Aorta (tissue), 5 donors: ENCODE measurements at regions not wholly inside any gene's neighbourhood (a gene's known extent, or its start where the extent isn't known, plus 50 kb on each side); places are given as distances from the start of the nearest gene placed in this dataset.
"Not testable (repeated sequence)": the region's sequence is repeated elsewhere in the genome, so short reads cannot be mapped to it uniquely, and the experiment has no call there.

ENCODE experiments used
- ATAC-seq: fragments of 200-7000 bp; cut with Tn5 transposase; one replicate; pipeline ENCODE4 v1.9.1; 2022; ENCODE audit warnings: moderate library complexity; ENCODE audit not compliant: low FRiP score
- DNase-seq, 2 donors: peaks; one replicate each; pipeline ENCODE4 v3.0.0-alpha.2; 2020
- H3K27ac ChIP-seq, 2 donors: one replicate each; pipeline ENCODE4 v1.5.1; 2013; ENCODE audit warnings: low read length in 2 of 2, mild to moderate bottlenecking in 2 of 2, moderate library complexity in 2 of 2, control low read depth in 1 of 2, inconsistent platforms in 1 of 2, low read depth in 1 of 2
- H3K27me3 ChIP-seq, 2 donors: one replicate each; pipeline ENCODE4 v1.6.1; 2013; ENCODE audit warnings: control low read depth in 1 of 2, low read length in 1 of 2, mild to moderate bottlenecking in 1 of 2, moderate library complexity in 1 of 2; ENCODE audit not compliant: insufficient read depth in 2 of 2, control insufficient read depth in 1 of 2
- H3K36me3 ChIP-seq, 2 donors: one replicate each; pipeline ENCODE4 v1.6.1; 2013; ENCODE audit warnings: control low read depth in 1 of 2, low read length in 1 of 2, mild to moderate bottlenecking in 1 of 2; ENCODE audit not compliant: insufficient read depth in 2 of 2, control insufficient read depth in 1 of 2
- H3K4me1 ChIP-seq, 2 donors: one replicate each; pipeline ENCODE4 v1.6.1; 2013; ENCODE audit warnings: low read length in 2 of 2, control low read depth in 1 of 2, mild to moderate bottlenecking in 1 of 2, moderate library complexity in 1 of 2; ENCODE audit not compliant: insufficient read depth in 2 of 2, control insufficient read depth in 1 of 2
- H3K4me3 ChIP-seq, 2 donors: one replicate each; pipeline ENCODE4 v1.5.1; 2013; ENCODE audit warnings: low read length in 2 of 2, control low read depth in 1 of 2, mild to moderate bottlenecking in 1 of 2
- H3K9me3 ChIP-seq: one replicate; pipeline ENCODE4 v1.6.1; 2013; ENCODE audit warnings: mild to moderate bottlenecking, low read length; ENCODE audit not compliant: control insufficient read depth
- WGBS, 2 donors: extraction: QIAGEN DNeasy Blood & Tissue Kit; methylation state at CpG; one replicate each; pipeline ENCODE4 v1.1.7; 2013; 5-methylcytosine and 5-hydroxymethylcytosine counted together
- intact Hi-C, 2 donors: fragments of 100-400 bp; cut with DNase I; formaldehyde crosslinking; loops; one replicate each; pipeline versions ENCODE4 v1.14.2 to v1.15.0; 2022
- donor health status: healthy with polysubstance abuse.
- donor health status: Bipolar disorder and iron deficiency.
- donor health status: DM: no; HTN: no; CAD: no.
- donor health status: DM: no; HTN: no; CAD: no.
- donor health status: DM: yes; HTN: yes; CAD: no.

DNA sequence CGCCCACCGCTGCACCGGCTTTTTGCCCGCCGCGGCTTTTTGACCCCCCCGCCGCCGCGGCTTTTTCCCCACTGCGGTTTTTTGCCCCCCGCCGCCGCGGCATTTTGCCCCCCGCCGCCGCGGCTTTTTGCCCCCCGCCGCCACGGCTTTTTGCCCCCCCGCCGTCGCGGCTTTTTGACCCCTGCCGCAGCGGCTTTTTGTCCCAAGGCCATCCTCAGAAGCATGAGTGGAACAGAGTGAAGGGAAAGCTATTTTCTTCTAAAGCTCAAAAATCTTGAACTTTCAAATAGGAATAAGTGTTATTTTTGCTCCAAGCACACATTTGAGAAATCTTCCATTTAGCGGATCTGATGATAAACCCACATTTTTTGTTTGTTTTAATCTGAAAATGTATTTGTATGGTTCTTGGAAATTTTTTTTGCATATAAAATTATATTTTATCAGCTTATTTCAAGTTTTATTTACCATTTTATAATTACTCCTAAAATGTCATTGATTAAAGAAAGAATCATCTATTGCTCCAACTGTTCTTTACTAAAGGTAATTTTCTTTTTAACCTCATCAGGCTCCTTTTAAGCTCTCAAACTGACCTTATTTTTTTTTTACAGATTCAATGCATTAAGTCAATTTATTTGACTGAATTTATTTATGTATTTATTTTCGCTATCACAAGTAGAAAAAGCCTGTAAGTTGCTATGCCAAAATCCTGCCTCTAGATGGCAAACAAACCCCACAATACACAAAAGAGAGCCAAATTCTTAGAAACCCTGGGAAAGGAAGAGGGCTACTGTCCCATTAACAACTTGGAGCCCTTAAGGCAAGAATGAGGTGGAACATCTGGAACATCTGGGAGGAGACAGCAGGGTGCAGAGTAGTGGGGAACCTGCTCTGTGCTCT is 460.3 kb downstream of the ZNF33B start:
- H3K36me3 ChIP-seq, H3K27ac ChIP-seq, H3K27me3 ChIP-seq, H3K9me3 ChIP-seq, H3K4me3 ChIP-seq, intact Hi-C loops, DNase-seq, ATAC-seq, H3K4me1 ChIP-seq: not testable (repeated sequence)
- WGBS, 2 donors: 10 to 13% methylated on average over 16 to 30 of the region's 30 CpGs

DNA sequence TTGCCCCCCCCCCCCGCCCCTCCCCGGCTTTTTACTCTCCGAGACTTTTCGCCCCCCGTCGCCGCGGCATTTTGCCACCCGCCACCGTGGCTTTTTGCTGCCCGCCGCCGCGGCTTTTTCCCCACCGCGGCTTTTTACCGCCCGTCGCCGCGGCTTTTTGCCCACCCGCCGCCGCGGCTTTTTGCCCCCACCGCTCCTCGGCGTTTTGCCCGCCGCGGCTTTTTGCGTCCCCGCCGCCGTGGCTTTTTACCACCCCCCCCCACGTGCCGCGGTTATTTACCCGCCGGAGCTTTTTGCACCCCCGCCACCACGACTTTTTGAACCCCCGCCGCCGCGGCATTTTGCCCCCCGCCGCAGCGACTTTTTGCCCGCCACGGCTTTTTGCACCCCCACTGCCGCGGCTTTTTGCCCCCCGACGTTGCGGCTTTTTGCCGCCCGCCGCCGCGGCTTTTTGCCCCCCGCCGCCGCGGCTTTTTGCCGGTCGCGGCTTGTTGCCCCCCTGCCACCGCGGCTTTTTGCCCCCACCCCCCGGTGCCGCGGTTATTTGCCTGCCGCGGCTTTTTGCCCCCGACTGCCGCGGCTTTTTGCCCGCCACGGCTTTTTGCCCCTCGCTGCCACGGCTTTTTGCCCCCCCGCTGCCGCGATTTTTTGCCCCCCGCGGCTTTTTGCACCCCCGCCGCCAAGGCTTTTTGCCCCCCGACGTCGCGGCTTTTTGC is 461.1 kb downstream of the ZNF33B start:
- WGBS, 2 donors: 6 to 9% methylated on average over 55 to 93 of the region's 93 CpGs
- no peak for ATAC-seq
- Histone ChIP-seq H3K9me3 (peaks cover 2% of the 10 kb centered on the region), H3K4me1 (no peaks in the 10 kb centered on the region), H3K27ac (no peak overlapping the region), H3K27me3 (peaks cover 0 to 2% of the 10 kb centered on the region in 2 donors), H3K36me3 (no peaks in the 10 kb centered on the region), H3K4me3 (peak overlapping the region in 1 of 2 donors; percentile 31)
- intact Hi-C loops: no loop called here
- DNase-seq: no peak

GRCh38 chr10:42150428-42151061 is 487.8 kb downstream of the ZNF33B start:
- WGBS, 2 donors: 33 to 57% methylated on average over 57 to 59 of the region's 59 CpGs
- H3K36me3 ChIP-seq: no peaks in the 10 kb centered on the region
- no peaks in the 10 kb centered on the region for H3K27me3 ChIP-seq
- DNase-seq (no peak), ATAC-seq (no peak)
- no peaks in the 10 kb centered on the region for H3K4me1 ChIP-seq
- H3K4me3 ChIP-seq: no peak overlapping the region
- intact Hi-C loops: no loop called here
- H3K9me3 ChIP-seq: peaks cover 1% of the 10 kb centered on the region
- no peak overlapping the region for H3K27ac ChIP-seq

DNA sequence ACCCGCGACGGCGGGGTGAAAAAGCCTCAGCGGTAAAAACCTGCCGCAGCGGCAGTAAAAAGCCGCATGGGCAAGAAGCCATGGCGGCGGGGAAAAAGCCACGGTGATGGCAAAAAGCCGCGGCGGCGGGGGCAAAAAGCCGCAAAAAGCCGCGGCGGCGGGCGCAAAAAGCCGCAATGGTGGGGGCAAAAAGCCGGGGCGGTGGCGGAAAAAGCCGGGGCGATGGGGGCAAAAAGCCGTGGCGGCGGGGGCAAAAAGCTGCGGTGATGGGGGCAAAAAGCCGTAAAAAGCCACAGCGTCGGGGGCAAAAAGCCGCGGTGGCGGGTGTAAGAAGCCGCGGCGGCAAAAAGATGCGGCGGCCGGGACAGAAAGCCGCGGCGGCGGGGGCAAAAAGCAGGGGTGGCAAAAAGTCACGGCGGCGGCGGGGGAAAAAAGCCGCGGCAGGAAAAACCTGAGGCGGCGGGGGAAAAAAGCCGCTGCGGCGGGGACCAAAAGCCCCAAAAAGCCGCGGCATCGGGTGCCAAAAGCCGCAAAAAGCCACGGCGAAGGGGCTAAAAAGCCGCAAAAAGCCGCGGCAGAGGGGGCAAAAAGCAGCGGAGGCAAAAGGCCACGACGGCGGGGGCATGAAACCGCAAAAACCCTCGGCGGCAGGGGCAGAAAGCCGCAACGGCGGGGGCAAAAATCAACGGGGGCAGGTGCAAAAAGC is 488.5 kb downstream of the ZNF33B start:
- intact Hi-C loops: no loop called here
- H3K36me3 ChIP-seq: no peaks in the 10 kb centered on the region
- no peaks in the 10 kb centered on the region for H3K27me3 ChIP-seq
- H3K27ac ChIP-seq: no peak overlapping the region
- no peak for ATAC-seq
- 39 to 61% methylated on average over 78 of the region's 78 CpGs for WGBS, 2 donors
- peaks cover 1% of the 10 kb centered on the region for H3K9me3 ChIP-seq
- peak in 1 of 2 donors; percentile 64 for DNase-seq
- H3K4me3 ChIP-seq: no peak overlapping the region
- H3K4me1 ChIP-seq: no peaks in the 10 kb centered on the region

DNA sequence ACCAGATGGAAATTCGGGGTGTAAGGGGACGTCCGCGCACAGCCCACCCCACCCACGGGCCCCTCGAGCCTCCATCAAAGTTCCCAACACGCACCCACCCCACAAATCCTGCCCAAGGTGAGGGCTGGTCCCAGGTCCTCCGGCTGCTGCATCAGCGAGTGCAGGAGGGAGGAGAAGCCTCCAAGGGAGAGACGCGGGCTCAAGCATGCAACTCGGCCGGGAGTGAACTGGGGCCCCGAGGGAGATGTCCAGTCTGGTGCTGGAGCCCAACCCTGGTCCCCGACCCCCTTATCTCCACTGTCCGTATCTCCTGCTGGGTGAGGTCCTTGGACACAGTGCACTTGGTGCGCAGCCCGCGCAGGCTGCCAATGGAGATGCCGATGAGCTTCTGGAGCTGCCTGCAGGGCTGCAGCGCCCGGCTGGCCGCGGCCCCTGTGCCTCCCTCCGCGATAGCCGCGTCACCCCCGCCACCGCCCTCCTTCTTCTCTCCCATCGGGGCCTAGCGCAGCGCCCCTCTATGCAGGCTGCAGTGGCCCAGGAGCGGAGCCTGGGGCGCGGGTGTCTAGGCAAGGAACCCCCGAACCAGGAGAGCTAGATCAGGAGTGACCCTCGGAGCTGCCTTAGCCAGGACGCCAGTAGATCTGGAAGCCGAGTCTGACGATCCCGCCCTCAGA is 489.2 kb downstream of the ZNF33B start:
- intact Hi-C loops: no loop called here
- Histone ChIP-seq H3K27me3 (no peaks in the 10 kb centered on the region), H3K4me3 (no peak overlapping the region), H3K9me3 (peaks cover 1% of the 10 kb centered on the region), H3K36me3 (no peaks in the 10 kb centered on the region), H3K4me1 (no peaks in the 10 kb centered on the region), H3K27ac (no peak overlapping the region)
- ATAC-seq (no peak), DNase-seq (peak; percentile 60 to 85)
- 50 to 72% methylated on average over 41 to 42 of the region's 42 CpGs for WGBS, 2 donors

- H3K27me3 ChIP-seq: not testable (repeated sequence)
These were observed 492.2 kb downstream of the ZNF33B start for GRCh38 chr10:42146165-42146564.

GRCh38 chr10:42138023-42138422 is 500.3 kb downstream of the ZNF33B start:
- DNase-seq, H3K4me1 ChIP-seq, H3K4me3 ChIP-seq, H3K9me3 ChIP-seq, intact Hi-C loops, H3K27ac ChIP-seq, H3K36me3 ChIP-seq, H3K27me3 ChIP-seq, ATAC-seq: not testable (repeated sequence)
- WGBS, 2 donors: 87 to 92% methylated on average over 14 to 22 of the region's 22 CpGs

More at GRCh38 chr10:42146165-42146564, 492.2 kb downstream of the ZNF33B start:
- H3K4me3 ChIP-seq, H3K36me3 ChIP-seq, H3K9me3 ChIP-seq, ATAC-seq, DNase-seq, intact Hi-C loops, H3K4me1 ChIP-seq, H3K27ac ChIP-seq: not testable (repeated sequence)
- 47 to 55% methylated on average over 2 of the region's 2 CpGs for WGBS, 2 donors

DNA sequence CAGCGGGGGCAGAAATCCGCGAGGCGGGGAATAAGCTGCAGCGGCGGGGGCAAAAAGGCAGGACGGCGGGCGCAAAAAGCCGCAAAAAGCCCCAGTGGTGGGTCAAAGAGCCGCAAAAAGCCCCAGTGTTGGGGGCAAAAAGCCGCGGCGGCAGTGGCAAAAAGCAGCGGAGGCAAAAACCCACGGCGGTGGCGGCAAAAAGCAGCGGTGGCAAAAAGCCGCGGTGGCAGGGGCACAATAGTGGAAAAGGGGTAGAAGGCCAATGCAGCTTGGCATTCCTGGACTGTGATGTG is 525.3 kb downstream of the ZNF33B start:
- no peak overlapping the region for H3K4me3 ChIP-seq
- no peaks in the 10 kb centered on the region for H3K9me3 ChIP-seq
- ATAC-seq: no peak
- H3K36me3 ChIP-seq: no peaks in the 10 kb centered on the region
- no peak overlapping the region for H3K27ac ChIP-seq
- peak in 1 of 2 donors; percentile 71 for DNase-seq
- H3K4me1 ChIP-seq: no peaks in the 10 kb centered on the region
- H3K27me3 ChIP-seq: no peaks in the 10 kb centered on the region
- WGBS, 2 donors: 68 to 83% methylated on average over 20 to 21 of the region's 21 CpGs
- intact Hi-C loops: no loop called here
